A673 (cell line): ENCODE measurements at regions not wholly inside any gene's neighbourhood (a gene's known extent, or its start where the extent isn't known, plus 50 kb on each side); places are given as distances from the start of the nearest gene placed in this dataset.

ENCODE experiments used
- BruUV-seq: library from RNA; stranded (reverse); fragments of 400-500 nt; replicated peaks from 2 replicates; lab custom pipeline; 2021; lab: Mats Ljungman, UMichigan
- CTCF ChIA-PET: fragments of 300-600 bp; sonication (Branson Sonifier 250); formaldehyde crosslinking; loops from one replicate; lab custom pipeline; 2022; ENCODE audit warnings: antibody characterized with exemption; lab: Charles Lee
- POLR2A ChIA-PET: fragments of 300-600 bp; sonication (Branson Sonifier 250); formaldehyde crosslinking; loops from one replicate; lab custom pipeline; 2022; ENCODE audit warnings: antibody characterized with exemption; ENCODE audit not compliant: low non-redundant PET; lab: Charles Lee
- DNase-seq: peaks from one replicate; pipeline ENCODE4 v3.0.0-alpha.2; 2015; ENCODE audit warnings: low spot score
- H3K27ac ChIP-seq: fragments of 200-600 bp; sonication (generic); 2 replicates; pipeline ENCODE4 v1.5.1; 2016; ENCODE audit warnings: mixed run types, low read depth, mild to moderate bottlenecking, mixed read lengths, antibody characterized with exemption, low read length; ENCODE audit not compliant: poor library complexity, severe bottlenecking
- H3K27me3 ChIP-seq: fragments of 200-600 bp; sonication (generic); replicated peaks from 2 replicates; pipeline ENCODE4 v1.6.1; 2017; ENCODE audit warnings: mixed run types, low read depth, mild to moderate bottlenecking, mixed read lengths, antibody characterized with exemption, low read length; ENCODE audit not compliant: insufficient read depth, poor library complexity
- H3K36me3 ChIP-seq: fragments of 200-600 bp; sonication (generic); 2 replicates; pipeline ENCODE4 v1.6.1; 2016; ENCODE audit warnings: mixed run types, mild to moderate bottlenecking, mixed read lengths, antibody characterized with exemption, low read length; ENCODE audit not compliant: insufficient read depth, poor library complexity, severe bottlenecking
- H3K4me1 ChIP-seq: fragments of 200-600 bp; sonication (generic); 2 replicates; pipeline ENCODE4 v1.6.1; 2017; ENCODE audit warnings: mixed run types, mild to moderate bottlenecking, mixed read lengths, antibody characterized with exemption, low read length; ENCODE audit not compliant: insufficient read depth, poor library complexity, severe bottlenecking
- H3K4me3 ChIP-seq: fragments of 200-600 bp; sonication (generic); 2 replicates; pipeline ENCODE4 v1.5.1; 2016; ENCODE audit warnings: low read depth, mixed run types, mild to moderate bottlenecking, mixed read lengths, low read length; ENCODE audit not compliant: poor library complexity, severe bottlenecking
- H3K9me3 ChIP-seq: fragments of 200-600 bp; sonication (generic); 2 replicates; pipeline ENCODE4 v1.6.1; 2016; ENCODE audit warnings: mixed run types, low read depth, mild to moderate bottlenecking, mixed read lengths, antibody characterized with exemption, low read length; ENCODE audit not compliant: poor library complexity, severe bottlenecking
- CTCF ChIP-seq: fragments of 300-800, 200-600 bp; sonication (generic); conservative IDR thresholded peaks from 2 replicates; pipeline ENCODE4 v1.5.1; 2017; ENCODE audit warnings: low read depth, mild to moderate bottlenecking, antibody characterized with exemption, low read length, moderate library complexity, mixed read lengths
- EZH2 ChIP-seq: fragments of 200-600 bp; sonication (generic); IDR thresholded peaks from 2 replicates; pipeline ENCODE4 v1.6.1; 2017; ENCODE audit warnings: borderline replicate concordance, low read depth, mild to moderate bottlenecking, mixed read lengths, antibody characterized with exemption, low read length; ENCODE audit not compliant: poor library complexity, severe bottlenecking
- intact Hi-C: fragments of 100-400 bp; cut with micrococcal nuclease; formaldehyde crosslinking; loops from one replicate; pipeline ENCODE4 v1.10.0; 2022; ENCODE audit not compliant: unreplicated experiment

GRCh38 chr1:4515727-4516289 lies 138.6 kb upstream of the AJAP1 start:
- intact Hi-C loops, result no loop called here
- Histone ChIP-seq H3K9me3 (no peaks in the 10 kb centered on the region), H3K27ac (no peak overlapping the region), H3K36me3 (no peaks in the 10 kb centered on the region), H3K4me1 (no peaks in the 10 kb centered on the region), H3K27me3 (no peaks in the 10 kb centered on the region), H3K4me3 (no peak overlapping the region)
- no peak for TF ChIP-seq EZH2
- ChIA-PET POLR2A (no interaction called here), CTCF (no interaction called here)
- no TSS peak for BruUV-seq
- DNase-seq, result no peak

GRCh38 chr1:4516596-4516995 lies 137.8 kb upstream of the AJAP1 start:
- Histone ChIP-seq H3K27me3 (no peaks in the 10 kb centered on the region), H3K4me3 (no peak overlapping the region), H3K27ac (no peak overlapping the region), H3K4me1 (no peaks in the 10 kb centered on the region), H3K9me3 (no peaks in the 10 kb centered on the region), H3K36me3 (no peaks in the 10 kb centered on the region)
- no peak for DNase-seq
- no TSS peak for BruUV-seq
- TF ChIP-seq EZH2 (no peak), CTCF (no peak)
- ChIA-PET CTCF (no interaction called here), POLR2A (no interaction called here)
- intact Hi-C loops, result no loop called here

GRCh38 chr1:4517186-4517954 lies 137.0 kb upstream of the AJAP1 start:
- no peaks in the 10 kb centered on the region for H3K4me1 ChIP-seq
- intact Hi-C loops, result no loop called here
- no peak overlapping the region for H3K4me3 ChIP-seq
- no peak overlapping the region for H3K27ac ChIP-seq
- H3K9me3 ChIP-seq, result no peaks in the 10 kb centered on the region
- no peaks in the 10 kb centered on the region for H3K27me3 ChIP-seq
- POLR2A ChIA-PET, result no interaction called here
- H3K36me3 ChIP-seq, result no peaks in the 10 kb centered on the region
- BruUV-seq, result no TSS peak
- TF ChIP-seq CTCF (no peak), EZH2 (no peak)
- CTCF ChIA-PET, result no interaction called here
- DNase-seq, result no peak
